Activated T-helper 2 cell treated with anti-CD3 and anti-CD28 coated beads, Interferon-gamma antibody, Interleukin-2, Interleukin-4, amounts not matched to agents 10 μg/mL and 5 μg/mL and 100 μg/mL, durations not matched to agents 14 hours and 24 hours and 36 hours (primary cell): ENCODE measurements at regions not wholly inside any gene's neighbourhood (a gene's known extent, or its start where the extent isn't known, plus 50 kb on each side); places are given as distances from the start of the nearest gene placed in this dataset.

Experiments
- DNase-seq: peaks from one replicate; pipeline ENCODE4 v3.0.0; 2021; ENCODE audit warnings: low spot score
- H3K27ac Mint-ChIP-seq: one replicate; pipeline ENCODE4 v1.8.0; 2021; ENCODE audit warnings: mixed read lengths
- H3K27me3 Mint-ChIP-seq: one replicate; pipeline ENCODE4 v1.8.0; 2021; ENCODE audit warnings: low read depth, mixed read lengths
- H3K36me3 Mint-ChIP-seq: one replicate; pipeline ENCODE4 v1.8.0; 2021; ENCODE audit warnings: low read depth, mixed read lengths
- H3K4me1 Mint-ChIP-seq: one replicate; pipeline ENCODE4 v1.8.0; 2021; ENCODE audit warnings: low read depth, mixed read lengths
- H3K4me3 Mint-ChIP-seq: one replicate; pipeline ENCODE4 v1.8.0; 2021; ENCODE audit warnings: low read depth, mild to moderate bottlenecking, moderate library complexity, mixed read lengths
- H3K9me3 Mint-ChIP-seq: one replicate; pipeline ENCODE4 v1.8.0; 2021; ENCODE audit warnings: mixed read lengths
- intact Hi-C: fragments of 100-400 bp; cut with micrococcal nuclease; formaldehyde crosslinking; loops from one replicate; pipeline ENCODE4 v1.15.1; 2023

- Mint-ChIP-seq H3K4me1 (no peaks in the 10 kb centered on the region), H3K4me3 (no peak overlapping the region), H3K9me3 (peaks cover 19% of the 10 kb centered on the region), H3K36me3 (no peaks in the 10 kb centered on the region), H3K27ac (no peak overlapping the region), H3K27me3 (no peaks in the 10 kb centered on the region)
- intact Hi-C loops = no loop called here
- DNase-seq = no peak
Measured at GRCh38 chr9:80646211-80646610, 1043.1 kb downstream of the TLE1 start.

GRCh38 chr9:80644044-80644443 lies 1045.3 kb downstream of the TLE1 start:
- H3K27me3 Mint-ChIP-seq = no peaks in the 10 kb centered on the region
- H3K36me3 Mint-ChIP-seq = no peaks in the 10 kb centered on the region

GRCh38 chr9:80635065-80635464 lies 1054.3 kb downstream of the TLE1 start:
- no peak for DNase-seq

More at GRCh38 chr9:80644044-80644443, 1045.3 kb downstream of the TLE1 start:
- no peaks in the 10 kb centered on the region for H3K4me1 Mint-ChIP-seq
- H3K27ac Mint-ChIP-seq = no peak overlapping the region
- peaks cover 14% of the 10 kb centered on the region for H3K9me3 Mint-ChIP-seq
- no peak for DNase-seq
- intact Hi-C loops = no loop called here
- no peak overlapping the region for H3K4me3 Mint-ChIP-seq

GRCh38 chr9:80632041-80632440 lies 1057.3 kb downstream of the TLE1 start:
- H3K36me3 Mint-ChIP-seq = no peaks in the 10 kb centered on the region
- H3K9me3 Mint-ChIP-seq = peaks cover 59% of the 10 kb centered on the region
- no peaks in the 10 kb centered on the region for H3K27me3 Mint-ChIP-seq
- intact Hi-C loops = no loop called here
- no peak overlapping the region for H3K27ac Mint-ChIP-seq
- no peak overlapping the region for H3K4me3 Mint-ChIP-seq
- no peak for DNase-seq
- no peaks in the 10 kb centered on the region for H3K4me1 Mint-ChIP-seq

More at GRCh38 chr9:80635065-80635464, 1054.3 kb downstream of the TLE1 start:
- Mint-ChIP-seq H3K27me3 (no peaks in the 10 kb centered on the region), H3K4me3 (no peak overlapping the region), H3K9me3 (peaks cover 54% of the 10 kb centered on the region), H3K36me3 (no peaks in the 10 kb centered on the region), H3K27ac (no peak overlapping the region), H3K4me1 (no peaks in the 10 kb centered on the region)
- intact Hi-C loops = no loop called here

- Mint-ChIP-seq H3K9me3 (peaks cover 22% of the 10 kb centered on the region), H3K4me3 (no peak overlapping the region), H3K27me3 (no peaks in the 10 kb centered on the region), H3K27ac (no peak overlapping the region), H3K36me3 (no peaks in the 10 kb centered on the region), H3K4me1 (no peaks in the 10 kb centered on the region)
- intact Hi-C loops = no loop called here
- no peak for DNase-seq
Measured at GRCh38 chr9:80622508-80622907, 1050.7 kb downstream of the TLE4 start.

- Mint-ChIP-seq H3K9me3 (peaks cover 14% of the 10 kb centered on the region), H3K27me3 (no peaks in the 10 kb centered on the region)
Measured at GRCh38 chr9:80619356-80619755, 1047.6 kb downstream of the TLE4 start.

GRCh38 chr9:80615964-80616363 lies 1044.2 kb downstream of the TLE4 start:
- no peak overlapping the region for H3K27ac Mint-ChIP-seq
- intact Hi-C loops = no loop called here
- H3K36me3 Mint-ChIP-seq = no peaks in the 10 kb centered on the region
- H3K4me1 Mint-ChIP-seq = no peaks in the 10 kb centered on the region
- no peaks in the 10 kb centered on the region for H3K27me3 Mint-ChIP-seq
- H3K4me3 Mint-ChIP-seq = no peak overlapping the region
- H3K9me3 Mint-ChIP-seq = peaks cover 18% of the 10 kb centered on the region
- no peak for DNase-seq

More at GRCh38 chr9:80619356-80619755, 1047.6 kb downstream of the TLE4 start:
- no peak for DNase-seq
- Mint-ChIP-seq H3K4me3 (no peak overlapping the region), H3K4me1 (no peaks in the 10 kb centered on the region), H3K27ac (no peak overlapping the region), H3K36me3 (no peaks in the 10 kb centered on the region)
- intact Hi-C loops = no loop called here

GRCh38 chr9:80605793-80606192 lies 1034.0 kb downstream of the TLE4 start:
- intact Hi-C loops = no loop called here
- H3K27me3 Mint-ChIP-seq = no peaks in the 10 kb centered on the region
- no peak overlapping the region for H3K4me3 Mint-ChIP-seq
- no peaks in the 10 kb centered on the region for H3K4me1 Mint-ChIP-seq
- no peaks in the 10 kb centered on the region for H3K36me3 Mint-ChIP-seq
- no peak overlapping the region for H3K27ac Mint-ChIP-seq
- DNase-seq = no peak
- peaks cover 7% of the 10 kb centered on the region for H3K9me3 Mint-ChIP-seq

GRCh38 chr9:80605129-80605528 lies 1033.4 kb downstream of the TLE4 start:
- Mint-ChIP-seq H3K27me3 (no peaks in the 10 kb centered on the region), H3K36me3 (no peaks in the 10 kb centered on the region), H3K27ac (no peak overlapping the region)

GRCh38 chr9:80602291-80602690 lies 1030.5 kb downstream of the TLE4 start:
- Mint-ChIP-seq H3K4me3 (no peak overlapping the region), H3K27me3 (no peaks in the 10 kb centered on the region), H3K9me3 (peaks cover 15% of the 10 kb centered on the region), H3K4me1 (no peaks in the 10 kb centered on the region), H3K36me3 (no peaks in the 10 kb centered on the region), H3K27ac (no peak overlapping the region)
- DNase-seq = no peak
- intact Hi-C loops = no loop called here

More at GRCh38 chr9:80605129-80605528, 1033.4 kb downstream of the TLE4 start:
- H3K4me3 Mint-ChIP-seq = no peak overlapping the region
- H3K4me1 Mint-ChIP-seq = no peaks in the 10 kb centered on the region
- peaks cover 6% of the 10 kb centered on the region for H3K9me3 Mint-ChIP-seq
- DNase-seq = no peak
- intact Hi-C loops = no loop called here

- Mint-ChIP-seq H3K27me3 (no peaks in the 10 kb centered on the region), H3K4me1 (no peaks in the 10 kb centered on the region), H3K9me3 (peaks cover 21% of the 10 kb centered on the region), H3K27ac (no peak overlapping the region), H3K36me3 (no peaks in the 10 kb centered on the region), H3K4me3 (no peak overlapping the region)
- intact Hi-C loops = no loop called here
- no peak for DNase-seq
Measured at GRCh38 chr9:80596579-80596978, 1024.8 kb downstream of the TLE4 start.

- Mint-ChIP-seq H3K4me3 (no peak overlapping the region), H3K27ac (no peak overlapping the region), H3K27me3 (no peaks in the 10 kb centered on the region), H3K9me3 (peaks cover 20% of the 10 kb centered on the region), H3K36me3 (no peaks in the 10 kb centered on the region), H3K4me1 (no peaks in the 10 kb centered on the region)
- intact Hi-C loops = no loop called here
- DNase-seq = no peak
Measured at GRCh38 chr9:80595192-80595591, 1023.4 kb downstream of the TLE4 start.

- no peaks in the 10 kb centered on the region for H3K27me3 Mint-ChIP-seq
- no peak for DNase-seq
- H3K4me3 Mint-ChIP-seq = no peak overlapping the region
- H3K9me3 Mint-ChIP-seq = peaks cover 10% of the 10 kb centered on the region
- no peaks in the 10 kb centered on the region for H3K36me3 Mint-ChIP-seq
- no peak overlapping the region for H3K27ac Mint-ChIP-seq
- intact Hi-C loops = no loop called here
- H3K4me1 Mint-ChIP-seq = no peaks in the 10 kb centered on the region
Measured at GRCh38 chr9:80592413-80592812, 1020.6 kb downstream of the TLE4 start.

- DNase-seq = no peak
- H3K27ac Mint-ChIP-seq = no peak overlapping the region
- intact Hi-C loops = no loop called here
- H3K36me3 Mint-ChIP-seq = no peaks in the 10 kb centered on the region
- no peak overlapping the region for H3K4me3 Mint-ChIP-seq
- no peaks in the 10 kb centered on the region for H3K4me1 Mint-ChIP-seq
- peaks cover 14% of the 10 kb centered on the region for H3K9me3 Mint-ChIP-seq
- no peaks in the 10 kb centered on the region for H3K27me3 Mint-ChIP-seq
Measured at GRCh38 chr9:80586786-80587330, 1015.1 kb downstream of the TLE4 start.
